ENCODE measurements at regions not wholly inside any gene's neighbourhood (a gene's known extent, or its start where the extent isn't known, plus 50 kb on each side); places are given as distances from the start of the nearest gene placed in this dataset.
A peak's percentile ranks its signal among the peaks of the same experiment; 100 is the strongest.

DNA sequence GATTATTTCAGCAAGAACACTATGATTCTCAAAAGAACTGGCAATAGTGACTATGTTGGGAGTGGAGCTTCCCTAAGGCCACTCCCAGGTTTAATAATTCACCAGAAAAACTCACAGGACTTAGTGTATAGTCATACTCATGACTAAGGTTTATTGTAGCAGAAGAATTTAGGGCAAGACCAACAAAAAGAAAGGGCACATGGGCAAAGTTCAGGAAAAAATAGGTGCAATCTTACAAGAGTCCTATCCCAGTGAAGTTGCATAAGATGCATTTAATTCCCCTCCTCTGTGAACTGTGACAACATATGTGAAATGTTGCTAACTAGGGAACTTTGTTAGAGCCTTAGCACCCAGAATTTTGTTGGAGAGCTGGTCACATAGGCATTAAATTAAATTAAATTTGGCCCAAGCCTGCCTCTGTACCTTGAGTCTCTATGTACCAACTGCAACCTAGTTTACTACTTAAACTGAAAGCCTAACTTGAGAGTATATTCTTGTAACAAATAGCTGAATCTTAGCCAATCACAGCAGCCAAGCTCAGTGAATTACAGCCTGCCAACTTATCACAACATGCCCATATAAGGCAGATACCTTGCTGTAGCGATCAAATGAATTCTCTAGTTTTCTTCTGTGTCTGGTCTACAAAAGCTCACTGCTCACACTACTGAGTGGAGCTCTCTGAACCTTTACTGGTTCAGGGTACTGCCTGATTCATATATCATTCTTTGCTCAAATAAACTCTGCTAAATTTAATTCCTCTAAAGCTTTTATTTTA lies 386.2 kb upstream of the ARHGEF26 start:
- Histone ChIP-seq H3K36me3 (ENCODE audit: insufficient read depth, low read length) (peaks cover 89% of the 10 kb centered on the region), H2AFZ (ENCODE audit: low read length) (no peak overlapping the region), H4K20me1 (ENCODE audit: insufficient read depth, low read length) (no peaks in the 10 kb centered on the region), H3K4me3 (ENCODE audit: low read depth, low read length, poor library complexity, severe bottlenecking) (no peak overlapping the region), H3K9me3 (ENCODE audit: low read length) (peaks cover 30% of the 10 kb centered on the region; the same call in 1 of the 2 replicates), H3K27ac (ENCODE audit: low read depth, low read length, poor library complexity, severe bottlenecking) (no peak overlapping the region), H3K4me1 (ENCODE audit: insufficient read depth, low read length, poor library complexity, severe bottlenecking) (no peaks in the 10 kb centered on the region), H3K4me2 (ENCODE audit: low read length) (no peak overlapping the region), H3K79me2 (ENCODE audit: insufficient read depth, low read depth, low read length) (peaks cover 67% of the 10 kb centered on the region; the same call in 1 of the 2 replicates), H3K9me2 (ENCODE audit: insufficient read depth, low read length) (no peaks in the 10 kb centered on the region)
- ChIA-PET CTCF (ENCODE audit: unreplicated experiment) (interaction anchor here (0.8 kb wide), 1 partner anchor 710 kb away, joined by 3 read pairs; no protein-coding TSS in a partner anchor), POLR2A (interaction anchor here (1.4 to 1.6 kb wide), 2 partner anchors 10 to 11 kb away, joined by 5 read pairs; no protein-coding TSS in a partner anchor)
- no peak for DNase-seq (ENCODE audit: low spot score)
- BruUV-seq (replicated peaks), result no TSS peak
- intact Hi-C loops (cut with micrococcal nuclease; ENCODE audit: unreplicated experiment), result no loop called here
- TF ChIP-seq, protein P1, sequence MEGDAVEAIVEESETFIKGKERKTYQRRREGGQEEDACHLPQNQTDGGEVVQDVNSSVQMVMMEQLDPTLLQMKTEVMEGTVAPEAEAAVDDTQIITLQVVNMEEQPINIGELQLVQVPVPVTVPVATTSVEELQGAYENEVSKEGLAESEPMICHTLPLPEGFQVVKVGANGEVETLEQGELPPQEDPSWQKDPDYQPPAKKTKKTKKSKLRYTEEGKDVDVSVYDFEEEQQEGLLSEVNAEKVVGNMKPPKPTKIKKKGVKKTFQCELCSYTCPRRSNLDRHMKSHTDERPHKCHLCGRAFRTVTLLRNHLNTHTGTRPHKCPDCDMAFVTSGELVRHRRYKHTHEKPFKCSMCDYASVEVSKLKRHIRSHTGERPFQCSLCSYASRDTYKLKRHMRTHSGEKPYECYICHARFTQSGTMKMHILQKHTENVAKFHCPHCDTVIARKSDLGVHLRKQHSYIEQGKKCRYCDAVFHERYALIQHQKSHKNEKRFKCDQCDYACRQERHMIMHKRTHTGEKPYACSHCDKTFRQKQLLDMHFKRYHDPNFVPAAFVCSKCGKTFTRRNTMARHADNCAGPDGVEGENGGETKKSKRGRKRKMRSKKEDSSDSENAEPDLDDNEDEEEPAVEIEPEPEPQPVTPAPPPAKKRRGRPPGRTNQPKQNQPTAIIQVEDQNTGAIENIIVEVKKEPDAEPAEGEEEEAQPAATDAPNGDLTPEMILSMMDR (conservative IDR thresholded peaks at IDR 0.05; ENCODE audit: low read length), result no peak
- TF ChIP-seq EZH2phosphoT487 (IDR thresholded peaks at IDR 0.05; ENCODE audit: borderline replicate concordance, low read depth, low read length), result no peak

DNA sequence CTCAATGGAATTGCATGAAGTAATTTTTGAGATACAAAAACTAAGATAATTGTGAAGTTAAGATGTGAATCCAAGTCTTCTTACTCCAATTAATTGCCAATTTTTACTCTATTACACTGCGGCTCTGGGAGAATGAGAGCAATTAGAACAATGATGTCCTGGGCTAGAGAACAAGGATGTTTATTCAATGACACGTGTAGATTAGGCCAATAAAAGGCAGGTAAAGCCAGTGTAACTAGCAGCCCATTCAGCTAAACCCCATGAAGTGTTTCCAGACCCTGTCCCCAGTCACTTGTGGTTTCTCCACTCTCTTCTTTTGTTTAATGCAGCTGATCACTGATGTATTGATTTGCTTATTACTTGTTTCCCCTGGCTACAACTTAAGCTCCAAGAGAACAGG lies 381.1 kb upstream of the ARHGEF26 start:
- no peak for TF ChIP-seq EZH2phosphoT487 (IDR thresholded peaks at IDR 0.05; ENCODE audit: borderline replicate concordance, low read depth, low read length)
- TF ChIP-seq, protein P1 (conservative IDR thresholded peaks at IDR 0.05; ENCODE audit: low read length), result no peak
- no peak overlapping the region for H3K27ac ChIP-seq (ENCODE audit: low read depth, low read length, poor library complexity, severe bottlenecking)
- POLR2A ChIA-PET, result interaction anchor here (1.0 to 2.7 kb wide), 3 partner anchors 7 to 23 kb away, joined by 3 to 16 read pairs (median 3); no protein-coding TSS in a partner anchor
- peaks cover 86% of the 10 kb centered on the region for H3K79me2 ChIP-seq (ENCODE audit: insufficient read depth, low read depth, low read length)
- CTCF ChIA-PET (ENCODE audit: unreplicated experiment), result no interaction called here
- peaks cover 36% of the 10 kb centered on the region for H3K4me1 ChIP-seq (ENCODE audit: insufficient read depth, low read length, poor library complexity, severe bottlenecking)
- H4K20me1 ChIP-seq (ENCODE audit: insufficient read depth, low read length), result no peaks in the 10 kb centered on the region
- H3K4me3 ChIP-seq (ENCODE audit: low read depth, low read length, poor library complexity, severe bottlenecking), result no peak overlapping the region
- H3K9me2 ChIP-seq (ENCODE audit: insufficient read depth, low read length), result no peaks in the 10 kb centered on the region
- H3K9me3 ChIP-seq (ENCODE audit: low read length), result peaks cover 33% of the 10 kb centered on the region; the same call in 1 of the 2 replicates
- no TSS peak for BruUV-seq (replicated peaks)
- H3K4me2 ChIP-seq (ENCODE audit: low read length), result no peak overlapping the region
- DNase-seq (ENCODE audit: low spot score), result no peak
- intact Hi-C loops (cut with micrococcal nuclease; ENCODE audit: unreplicated experiment), result no loop called here
- peaks cover 74% of the 10 kb centered on the region for H3K36me3 ChIP-seq (ENCODE audit: insufficient read depth, low read length)
- H2AFZ ChIP-seq (ENCODE audit: low read length), result no peak overlapping the region

DNA sequence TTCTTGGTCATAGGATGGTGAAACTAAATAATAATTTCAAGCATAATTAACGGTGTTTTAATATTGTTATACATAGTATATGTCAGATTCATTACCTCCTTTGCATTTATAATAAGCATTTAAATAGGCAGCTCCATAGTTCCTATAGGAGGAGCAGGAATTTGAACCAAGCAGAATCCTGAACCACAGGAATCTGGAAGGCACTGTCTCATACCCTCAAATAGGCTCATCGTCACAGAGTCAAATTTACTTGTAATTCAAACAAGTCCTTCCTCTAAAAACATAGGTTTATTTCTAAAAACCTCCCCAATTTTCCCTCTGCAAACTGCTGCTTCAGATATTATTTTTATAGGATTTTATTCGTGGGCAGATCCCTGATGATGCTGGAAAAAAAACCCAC lies 376.3 kb upstream of the ARHGEF26 start:
- BruUV-seq (replicated peaks), result no TSS peak
- POLR2A ChIA-PET, result interaction anchor here (0.6 to 2.5 kb wide), 12 partner anchors 9 to 1013 kb away, joined by 3 to 22 read pairs (median 5); no protein-coding TSS in a partner anchor

More for the DNA sequence above, 376.3 kb upstream of the ARHGEF26 start:
- peak overlapping the region; percentile 55; the same call in 1 of the 2 replicates for H2AFZ ChIP-seq (ENCODE audit: low read length)
- H3K27ac ChIP-seq (ENCODE audit: low read depth, low read length, poor library complexity, severe bottlenecking), result peak overlapping the region; percentile 78
- H3K4me2 ChIP-seq (ENCODE audit: low read length), result peak overlapping the region; percentile 80
- no peak for DNase-seq (ENCODE audit: low spot score)
- H3K36me3 ChIP-seq (ENCODE audit: insufficient read depth, low read length), result peaks cover 35% of the 10 kb centered on the region
- peaks cover 75% of the 10 kb centered on the region for H3K4me1 ChIP-seq (ENCODE audit: insufficient read depth, low read length, poor library complexity, severe bottlenecking)
- H3K4me3 ChIP-seq (ENCODE audit: low read depth, low read length, poor library complexity, severe bottlenecking), result peak overlapping the region; percentile 62
- intact Hi-C loops (cut with micrococcal nuclease; ENCODE audit: unreplicated experiment), result loop anchor here (2.0 kb wide), 1 partner anchor 584 kb away; no protein-coding TSS in a partner anchor
- no peaks in the 10 kb centered on the region for H3K9me2 ChIP-seq (ENCODE audit: insufficient read depth, low read length)
- no peaks in the 10 kb centered on the region for H4K20me1 ChIP-seq (ENCODE audit: insufficient read depth, low read length)
- CTCF ChIA-PET (ENCODE audit: unreplicated experiment), result no interaction called here
- H3K79me2 ChIP-seq (ENCODE audit: insufficient read depth, low read depth, low read length), result peaks cover 100% of the 10 kb centered on the region
- H3K9me3 ChIP-seq (ENCODE audit: low read length), result peaks cover 19% of the 10 kb centered on the region; the same call in 1 of the 2 replicates
- TF ChIP-seq, protein P1 (conservative IDR thresholded peaks at IDR 0.05; ENCODE audit: low read length), result no peak
- TF ChIP-seq EZH2phosphoT487 (IDR thresholded peaks at IDR 0.05; ENCODE audit: borderline replicate concordance, low read depth, low read length), result no peak
